Ureter (tissue), 1 donor: ENCODE measurements at regions not wholly inside any gene's neighbourhood (a gene's known extent, or its start where the extent isn't known, plus 50 kb on each side); places are given as distances from the start of the nearest gene placed in this dataset.
"Not testable (repeated sequence)": the region's sequence is repeated elsewhere in the genome, so short reads cannot be mapped to it uniquely, and the experiment has no call there.

Source experiments
- DNase-seq: peaks from one replicate; pipeline ENCODE4 v3.0.0-alpha.2; 2020; ENCODE audit warnings: low spot score
- donor health status: DM: yes; HTN: yes; CAD: no.

DNA sequence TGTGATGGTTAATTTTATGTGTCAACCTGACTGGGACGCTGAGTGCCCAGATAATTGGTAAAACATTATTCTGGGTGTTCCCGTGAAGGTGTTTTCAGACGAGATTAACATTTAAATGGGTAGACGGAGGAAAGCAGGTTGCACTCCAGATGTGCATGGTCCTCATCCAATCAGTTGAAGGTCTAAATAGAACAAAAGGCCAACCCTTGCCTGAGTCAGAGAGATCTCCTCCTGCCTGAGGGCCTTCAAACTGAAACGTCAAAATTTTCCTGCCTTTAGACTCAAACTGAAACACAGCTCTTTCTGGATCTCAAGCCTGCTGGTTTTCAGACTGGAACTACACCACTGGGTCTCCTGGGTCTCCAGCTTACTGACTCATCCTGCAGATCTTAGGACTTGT is 73.5 kb downstream of the NPIPA8 start:
- not testable (repeated sequence) for DNase-seq

- DNase-seq: not testable (repeated sequence)
These were observed 74.7 kb downstream of the NPIPA8 start for GRCh38 chr16:18261848-18262247.

GRCh38 chr16:18259496-18260176 is 76.9 kb downstream of the NPIPA8 start:
- not testable (repeated sequence) for DNase-seq

DNA sequence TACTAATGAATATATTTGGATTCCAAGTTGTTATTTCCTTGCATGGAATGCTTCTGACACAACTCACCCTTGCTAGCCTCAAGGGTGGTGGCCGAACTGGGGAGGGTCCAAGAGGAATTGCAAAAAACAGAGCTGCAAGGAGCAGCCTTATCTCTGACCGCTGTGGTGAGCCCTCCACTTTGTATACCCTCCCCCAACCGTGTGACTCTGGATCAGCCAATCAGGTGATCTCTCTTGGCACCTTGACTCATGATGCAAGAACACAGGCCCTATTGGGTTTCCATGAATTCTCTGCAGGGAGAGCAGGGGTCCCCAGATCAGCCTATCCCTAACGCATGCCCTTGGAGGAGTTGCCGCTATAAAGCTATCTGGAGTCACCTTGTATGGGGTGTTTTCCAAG is 83.6 kb downstream of the NPIPA8 start:
- DNase-seq: not testable (repeated sequence)

GRCh38 chr16:18230505-18230904 is 106.0 kb downstream of the NPIPA8 start:
- not testable (repeated sequence) for DNase-seq

DNA sequence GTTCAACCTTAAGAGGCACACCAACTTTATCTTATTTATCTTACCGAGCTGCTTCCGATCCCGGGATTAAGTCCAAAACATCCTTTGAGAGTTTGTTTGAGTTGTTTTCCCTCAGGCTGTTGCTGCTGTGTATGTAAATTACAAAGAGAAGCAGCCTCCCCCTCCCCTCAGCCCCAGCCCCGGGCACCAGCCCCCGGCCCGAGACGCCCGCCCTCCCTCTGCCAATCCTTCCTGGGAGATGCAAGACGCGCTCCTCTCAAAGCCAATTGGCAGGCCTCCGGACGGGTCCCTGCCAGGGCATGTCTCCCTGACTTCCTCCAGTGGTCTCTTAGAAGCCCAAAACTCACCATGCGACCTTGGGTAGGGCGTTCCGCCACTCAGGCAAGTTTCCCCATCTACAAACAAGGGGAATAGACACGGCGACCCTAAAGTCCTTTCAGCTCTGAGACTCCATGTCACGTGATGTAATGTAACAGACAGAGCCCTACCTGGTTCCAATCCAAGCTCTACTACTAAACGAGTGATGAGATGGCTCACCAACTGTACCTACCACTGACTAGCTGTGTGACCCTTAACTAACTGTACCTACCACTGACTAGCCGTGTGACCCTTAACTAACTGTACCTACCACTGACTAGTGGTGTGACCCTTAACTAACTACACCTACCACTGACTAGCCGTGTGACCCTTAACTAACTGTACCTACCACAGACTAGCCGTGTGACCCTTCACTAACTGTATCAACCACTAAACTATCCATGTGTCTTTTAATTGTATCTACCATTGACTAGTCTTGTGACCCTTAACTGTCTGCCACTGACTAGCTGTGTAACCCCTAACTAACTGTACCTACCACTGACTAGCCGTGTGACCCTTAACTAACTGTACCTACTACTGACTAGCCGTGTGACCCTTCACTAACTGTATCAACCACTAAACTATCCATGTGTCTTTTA is 114.2 kb downstream of the NPIPA8 start:
- DNase-seq: not testable (repeated sequence)

DNA sequence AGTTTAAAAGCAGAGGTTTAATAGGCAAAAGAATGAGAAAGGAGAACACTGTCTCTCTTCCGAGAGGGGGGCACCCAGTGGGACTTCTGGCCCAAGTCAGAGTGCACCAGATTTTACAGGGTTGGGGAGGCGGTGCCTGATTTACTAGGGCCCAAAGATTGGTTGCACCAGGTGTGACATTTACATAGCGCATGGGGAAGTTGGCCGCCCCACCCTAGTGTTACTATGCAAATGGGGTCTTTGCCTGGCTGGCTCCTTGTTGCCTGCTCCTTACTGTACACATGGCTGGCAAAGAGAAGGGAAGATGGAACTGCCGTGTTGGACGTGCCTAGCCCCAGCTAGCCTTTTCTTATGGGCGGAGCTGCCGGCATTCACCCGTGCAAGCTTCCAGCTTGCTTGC is 118.8 kb downstream of the NPIPA8 start:
- not testable (repeated sequence) for DNase-seq

GRCh38 chr16:18216814-18217213 is 119.7 kb downstream of the NPIPA8 start:
- DNase-seq: not testable (repeated sequence)

DNA sequence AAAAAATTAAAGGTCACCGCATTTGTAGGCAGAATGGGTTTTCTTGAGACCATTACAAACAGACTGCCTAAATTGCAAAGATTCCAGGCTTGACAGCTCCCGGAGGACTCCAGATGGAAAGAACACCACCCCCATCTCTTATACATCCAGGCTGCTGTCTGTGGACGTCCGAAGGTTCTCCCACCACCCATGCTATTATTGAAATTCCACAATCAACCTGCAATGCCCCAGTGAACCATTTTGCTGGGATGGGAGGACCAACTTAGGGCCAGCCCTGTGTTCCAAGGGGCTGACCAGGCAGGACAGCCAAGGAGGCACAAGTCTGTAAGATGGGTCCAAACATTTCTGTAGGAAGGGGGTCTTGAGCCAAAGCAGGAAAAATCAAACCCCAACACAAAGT is 122.7 kb downstream of the NPIPA8 start:
- DNase-seq: not testable (repeated sequence)

- DNase-seq: not testable (repeated sequence)
These were observed 125.0 kb downstream of the NPIPA8 start for GRCh38 chr16:18211505-18211904.

DNA sequence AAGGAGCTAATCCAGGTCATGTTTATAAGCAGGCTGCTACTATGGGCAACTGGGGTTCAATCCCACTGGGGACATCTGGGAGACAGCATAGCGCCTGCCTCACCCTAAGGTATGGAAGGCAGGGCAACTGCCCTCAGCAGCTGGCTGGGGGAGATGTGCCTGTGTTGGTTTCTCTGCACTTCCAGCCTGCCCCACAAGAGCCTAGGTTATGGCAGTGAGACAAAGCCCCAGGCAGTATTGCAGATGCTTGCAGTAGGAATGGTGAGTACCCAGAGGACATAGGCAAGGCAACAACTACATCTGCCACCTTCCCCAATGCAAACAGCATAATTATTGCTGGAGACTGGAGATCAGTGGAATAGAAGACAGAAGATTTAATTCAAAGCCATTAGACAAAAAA is 131.8 kb downstream of the NPIPA8 start:
- not testable (repeated sequence) for DNase-seq

DNA sequence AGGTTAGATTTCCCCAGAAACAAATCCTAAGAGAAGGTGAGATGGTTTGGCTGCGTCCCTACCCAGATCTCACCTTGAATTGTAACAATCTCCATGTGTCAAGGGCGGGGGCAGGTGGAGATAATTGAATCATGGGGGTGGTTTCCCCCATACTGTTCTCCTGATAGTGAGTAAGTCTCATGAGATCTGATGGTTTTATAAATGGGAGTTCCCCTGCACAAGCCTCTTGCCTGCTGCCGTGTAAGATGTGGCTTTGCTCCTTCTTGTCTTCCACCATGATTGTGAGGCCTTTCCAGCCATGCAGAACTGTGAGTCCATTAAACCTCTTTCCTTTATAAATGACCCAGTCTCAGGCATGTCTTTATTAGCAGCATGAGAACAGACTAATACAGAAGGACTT is 132.2 kb downstream of the NPIPA8 start:
- DNase-seq: not testable (repeated sequence)

DNA sequence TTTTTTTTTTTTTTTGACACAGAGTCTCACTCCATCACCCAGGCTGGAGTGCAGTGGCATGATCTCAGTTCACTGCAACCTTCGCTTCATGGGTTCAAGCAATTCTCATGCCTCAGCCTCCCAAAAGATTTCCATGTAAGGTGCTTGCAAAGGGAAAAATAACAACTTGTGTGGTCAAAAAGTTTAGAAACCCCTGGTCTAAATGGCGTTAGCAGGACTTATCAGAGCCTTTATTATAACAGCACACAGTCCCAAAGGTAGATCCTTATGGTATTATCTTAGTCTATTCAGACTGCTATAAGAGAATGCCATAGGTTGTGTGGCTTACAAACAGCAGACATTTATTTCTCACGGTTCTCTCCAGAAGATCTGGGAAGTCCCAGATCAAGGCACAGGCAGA is 135.0 kb downstream of the NPIPA8 start:
- DNase-seq: not testable (repeated sequence)

GRCh38 chr16:18192389-18192788 is 144.1 kb downstream of the NPIPA8 start:
- DNase-seq: not testable (repeated sequence)

DNA sequence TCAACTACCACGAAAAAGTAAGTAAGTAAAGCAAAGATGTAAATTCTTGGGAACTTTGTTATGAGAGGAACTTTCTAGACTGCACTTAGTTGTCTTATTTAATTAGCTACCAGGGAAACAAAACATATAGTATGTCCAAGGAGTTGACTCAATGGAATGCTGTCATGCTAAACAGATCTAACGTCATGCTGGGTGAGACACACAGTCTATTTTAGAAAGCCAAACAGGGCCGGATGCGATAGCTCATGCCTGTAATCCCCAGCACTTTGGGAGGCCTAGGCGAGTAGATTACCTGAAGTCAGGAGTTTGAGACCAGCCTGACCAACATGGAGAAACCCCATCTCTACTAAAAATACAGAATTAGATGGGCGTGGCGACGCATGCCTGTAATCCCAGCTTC is 146.4 kb downstream of the NPIPA8 start:
- not testable (repeated sequence) for DNase-seq

DNA sequence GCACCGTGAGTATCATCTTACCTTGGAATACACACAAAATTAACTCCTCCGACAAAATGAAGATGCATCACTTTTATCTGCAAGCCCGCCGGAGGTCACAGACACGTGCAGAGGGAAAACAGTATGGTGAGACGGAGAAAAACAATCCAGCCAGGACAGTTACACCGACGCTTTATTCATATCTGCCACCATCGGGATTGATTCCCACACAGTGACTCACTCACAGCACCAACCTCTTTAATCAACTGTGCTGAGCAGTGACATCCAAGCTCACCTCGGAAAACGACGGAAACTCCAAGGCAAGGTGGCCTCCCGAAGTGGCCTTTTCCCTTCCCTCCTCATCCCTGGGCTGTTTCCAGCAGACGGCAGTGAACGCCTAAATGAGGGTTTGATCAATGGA is 151.8 kb downstream of the NPIPA8 start:
- DNase-seq: not testable (repeated sequence)

GRCh38 chr16:18181028-18181427 is 155.5 kb downstream of the NPIPA8 start:
- DNase-seq: not testable (repeated sequence)

DNA sequence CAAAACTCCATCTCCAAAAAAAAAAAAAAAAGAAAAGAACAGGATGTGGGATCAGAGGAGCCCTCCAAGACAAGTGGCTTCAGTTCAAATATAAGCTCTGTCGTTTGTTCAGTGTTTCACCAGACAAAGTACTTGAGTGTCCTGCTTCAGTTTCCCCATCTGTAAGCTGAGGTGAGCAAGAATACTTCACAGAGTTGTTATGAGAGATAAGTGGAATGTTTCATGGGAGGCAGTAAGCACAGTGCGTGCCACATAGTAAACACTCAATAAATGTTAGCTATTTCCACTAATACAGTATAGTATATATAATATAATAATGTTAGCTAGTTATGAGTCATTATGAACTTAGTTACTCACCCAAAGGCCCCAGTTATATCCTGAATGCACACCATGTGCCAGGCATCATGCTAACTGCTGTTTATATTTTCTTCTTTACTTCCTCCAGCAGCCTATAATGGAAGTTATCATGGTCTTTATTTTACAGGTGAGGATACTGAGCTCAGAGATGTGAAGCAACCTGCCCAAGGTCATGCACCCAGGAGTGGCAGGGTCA is 162.5 kb downstream of the NPIPA8 start:
- not testable (repeated sequence) for DNase-seq

DNA sequence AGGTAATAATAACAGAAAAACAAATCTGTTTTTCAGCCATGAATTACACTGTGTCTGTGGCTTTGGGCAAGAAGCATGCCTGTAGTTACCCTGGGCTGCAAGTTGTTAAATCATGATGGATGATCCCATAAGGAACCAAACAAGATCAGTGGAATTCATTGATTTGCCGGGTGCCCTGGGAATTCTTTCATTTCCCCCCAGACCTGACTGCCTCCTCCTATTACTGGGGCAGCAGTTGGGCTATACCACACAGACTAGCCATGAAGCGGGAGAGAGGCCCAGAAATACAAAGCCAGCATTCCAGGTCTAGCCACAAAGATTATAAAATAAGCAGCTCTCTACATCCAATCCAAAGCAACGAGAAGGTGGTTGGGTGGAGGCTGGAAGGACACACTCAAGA is 174.2 kb downstream of the NPIPA8 start:
- DNase-seq: not testable (repeated sequence)

GRCh38 chr16:18161224-18161623 is 175.3 kb downstream of the NPIPA8 start:
- DNase-seq: not testable (repeated sequence)

DNA sequence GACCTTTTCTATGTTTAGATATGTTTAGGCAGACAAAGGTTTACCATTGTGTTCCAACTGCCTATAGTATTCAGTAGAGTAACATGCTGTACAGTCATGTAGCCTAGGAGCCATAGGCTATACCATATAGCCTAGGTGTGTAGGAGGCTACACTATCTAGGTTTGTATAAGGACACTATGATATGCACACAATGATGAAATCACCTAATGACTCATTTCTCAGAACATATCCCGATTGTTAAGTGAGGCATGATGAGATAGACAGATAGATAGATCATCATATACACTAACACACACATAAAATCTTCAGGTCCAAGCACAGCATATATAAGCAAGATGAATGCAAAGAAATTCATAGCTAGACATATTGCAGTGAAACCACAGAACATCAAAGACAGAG is 177.4 kb downstream of the NPIPA8 start:
- DNase-seq: not testable (repeated sequence)

- DNase-seq: not testable (repeated sequence)
These were observed 178.7 kb downstream of the NPIPA8 start for GRCh38 chr16:18157854-18158253.
